NCI-H128 (cell line): ENCODE measurements at regions not wholly inside any gene's neighbourhood (a gene's known extent, or its start where the extent isn't known, plus 50 kb on each side); places are given as distances from the start of the nearest gene placed in this dataset.
"Not testable (repeated sequence)": the region's sequence is repeated elsewhere in the genome, so short reads cannot be mapped to it uniquely, and the experiment has no call there.

Experiments used
- DNase-seq: peaks from one replicate; lab custom pipeline; 2025; ENCODE audit not compliant: unreplicated experiment; lab: John Stamatoyannopoulos, UW

- DNase-seq = no peak
These were observed 1448.6 kb upstream of the RAG2 start for GRCh38 chr11:38046571-38047135.

- no peak for DNase-seq
These were observed 1445.0 kb upstream of the RAG2 start for GRCh38 chr11:38043060-38043459.

- no peak for DNase-seq
These were observed 1440.7 kb upstream of the RAG2 start for GRCh38 chr11:38038777-38039176.

- no peak for DNase-seq
These were observed 1421.2 kb upstream of the RAG2 start for GRCh38 chr11:38019072-38019775.

- no peak for DNase-seq
These were observed 1416.4 kb upstream of the RAG2 start for GRCh38 chr11:38014405-38014804.

- DNase-seq = no peak
These were observed 1415.1 kb upstream of the RAG2 start for GRCh38 chr11:38013157-38013556.

- no peak for DNase-seq
These were observed 1413.5 kb upstream of the RAG2 start for GRCh38 chr11:38011496-38011895.

- DNase-seq = no peak
These were observed 1411.9 kb upstream of the RAG2 start for GRCh38 chr11:38009932-38010331.

GRCh38 chr11:38006466-38006865 lies 1408.4 kb upstream of the RAG2 start:
- no peak for DNase-seq

GRCh38 chr11:38005597-38005996 lies 1407.6 kb upstream of the RAG2 start:
- DNase-seq = no peak

GRCh38 chr11:37999171-37999570 lies 1401.1 kb upstream of the RAG2 start:
- no peak for DNase-seq

- no peak for DNase-seq
These were observed 1397.8 kb upstream of the RAG2 start for GRCh38 chr11:37995886-37996285.

GRCh38 chr11:37988031-37988430 lies 1390.0 kb upstream of the RAG2 start:
- DNase-seq = no peak

- no peak for DNase-seq
These were observed 1387.0 kb upstream of the RAG2 start for GRCh38 chr11:37984991-37985390.

GRCh38 chr11:37978647-37979046 lies 1380.6 kb upstream of the RAG2 start:
- DNase-seq = no peak

- no peak for DNase-seq
These were observed 1375.9 kb upstream of the RAG2 start for GRCh38 chr11:37973941-37974340.

GRCh38 chr11:37972691-37973090 lies 1374.7 kb upstream of the RAG2 start:
- DNase-seq = no peak

- DNase-seq = not testable (repeated sequence)
These were observed 1371.3 kb upstream of the RAG2 start for GRCh38 chr11:37969336-37969735.

GRCh38 chr11:37968148-37968547 lies 1370.1 kb upstream of the RAG2 start:
- DNase-seq = no peak

GRCh38 chr11:37967635-37968034 lies 1369.6 kb upstream of the RAG2 start:
- no peak for DNase-seq

- DNase-seq = no peak
These were observed 1365.4 kb upstream of the RAG2 start for GRCh38 chr11:37963440-37963839.

- DNase-seq = no peak
These were observed 1359.7 kb upstream of the RAG2 start for GRCh38 chr11:37957717-37958116.

- no peak for DNase-seq
These were observed 1354.0 kb upstream of the RAG2 start for GRCh38 chr11:37951996-37952395.
